Pancreas (tissue), 10 donors: ENCODE measurements at regions not wholly inside any gene's neighbourhood (a gene's known extent, or its start where the extent isn't known, plus 50 kb on each side); places are given as distances from the start of the nearest gene placed in this dataset.

ENCODE experiments used
- ATAC-seq, 4 donors: fragments of 200-7000 bp; cut with Tn5 transposase; one replicate each; pipeline versions ENCODE4 v1.8.0 to v1.9.1; 2020; ENCODE audit warnings: mild to moderate bottlenecking in 4 of 4, moderate library complexity in 4 of 4
- DNase-seq, 6 donors: peaks; one replicate each; pipeline ENCODE4 v3.0.0-alpha.2; 2020
- FAIRE-seq: peaks from 2 replicates; lab custom pipeline; 2012; peaks lifted over from hg19 to GRCh38; lab: Jason Lieb, UNC
- H3K27ac ChIP-seq, 4 donors: fragments of 200-600 bp; sonication (generic); 1 replicate in 3 of 4; 2 replicates in 1 of 4; pipeline versions ENCODE4 v1.5.0 to v1.8.0; 2020
- H3K27me3 ChIP-seq, 4 donors: fragments of 200-600 bp; one replicate each; pipeline ENCODE4 v1.8.0; 2021
- H3K36me3 ChIP-seq, 3 donors: fragments of 200-600 bp; sonication (generic) in 1 of 3; one replicate each; pipeline versions ENCODE4 v1.5.0 to v1.8.0; 2020 to 2021
- H3K4me1 ChIP-seq, 3 donors: fragments of 200-600 bp; one replicate each; pipeline ENCODE4 v1.8.0; 2021
- H3K4me3 ChIP-seq, 4 donors: fragments of 200-600 bp; sonication (generic) in 2 of 4; one replicate each; pipeline versions ENCODE4 v1.5.0 to v1.8.0; 2020 to 2021
- H3K9me3 ChIP-seq, 4 donors: fragments of 200-600 bp; one replicate each; pipeline ENCODE4 v1.8.0; 2021
- CTCF ChIP-seq, 4 donors: fragments of 200-600 bp; sonication (generic) in 3 of 4; IDR thresholded peaks; one replicate each; pipeline versions ENCODE4 v1.5.0 to v1.8.0; 2021; ENCODE audit warnings: antibody characterized with exemption in 4 of 4
- WGBS, 2 donors: extraction: QIAGEN DNeasy Blood & Tissue Kit; methylation state at CpG; one replicate each; pipeline ENCODE4 v1.1.7; 2013; 5-methylcytosine and 5-hydroxymethylcytosine counted together
- intact Hi-C, 3 donors: fragments of 100-400 bp; cut with DNase I; formaldehyde crosslinking; loops; one replicate each; pipeline versions ENCODE4 v1.11.1 to v1.14.2; 2022
- donor health status: healthy with polysubstance abuse.
- donor health status: DM: no; HTN: no; CAD: no; lungs with moderate emphysema.
- donor health status: DM: no; HTN: no; CAD: no.
- donor health status: control.
- donor health status: control.
- donor health status: Bipolar disorder and iron deficiency.
- donor health status: DM: yes; HTN: yes; CAD: no.
- donor health status: DM: no; HTN: no; CAD: no.
- donor health status: DM: no; HTN: no; CAD: no.
- donor health status: DM: yes; HTN: yes; CAD: no.

- 42 to 55% methylated on average over 4 of the region's 4 CpGs for WGBS, 2 donors
- H3K4me3 ChIP-seq = no peak overlapping the region
- no peaks in the 10 kb centered on the region for H3K36me3 ChIP-seq
- no peak for ATAC-seq
- TF ChIP-seq CTCF (IDR thresholded peaks at IDR 0.05) = no peak
- no peak for DNase-seq
- intact Hi-C loops = no loop called here
- H3K27me3 ChIP-seq = no peaks in the 10 kb centered on the region
- no peak for FAIRE-seq
- no peak overlapping the region for H3K27ac ChIP-seq
- no peaks in the 10 kb centered on the region for H3K4me1 ChIP-seq
- H3K9me3 ChIP-seq = no peaks in the 10 kb centered on the region
Measured at GRCh38 chr12:125360540-125360939, 295.3 kb downstream of the AACS start.

GRCh38 chr12:125371033-125371432, 305.8 kb downstream of the AACS start:
- H3K4me3 ChIP-seq = no peak overlapping the region
- no peaks in the 10 kb centered on the region for H3K36me3 ChIP-seq
- no peak for FAIRE-seq
- intact Hi-C loops = no loop called here
- no peaks in the 10 kb centered on the region for H3K27me3 ChIP-seq
- ATAC-seq = no peak
- DNase-seq = no peak
- no peak for TF ChIP-seq CTCF (IDR thresholded peaks at IDR 0.05)
- H3K27ac ChIP-seq = no peak overlapping the region
- H3K9me3 ChIP-seq = no peaks in the 10 kb centered on the region
- WGBS, 2 donors = 48 to 63% methylated on average over 4 of the region's 4 CpGs
- H3K4me1 ChIP-seq = no peaks in the 10 kb centered on the region

GRCh38 chr12:125372085-125372484, 306.9 kb downstream of the AACS start:
- Histone ChIP-seq H3K9me3 (no peaks in the 10 kb centered on the region), H3K4me3 (no peak overlapping the region), H3K27ac (no peak overlapping the region), H3K27me3 (no peaks in the 10 kb centered on the region), H3K36me3 (no peaks in the 10 kb centered on the region), H3K4me1 (no peaks in the 10 kb centered on the region)
- TF ChIP-seq CTCF (IDR thresholded peaks at IDR 0.05) = no peak
- 77 to 78% methylated on average over 4 of the region's 4 CpGs for WGBS, 2 donors
- FAIRE-seq (no peak), DNase-seq (no peak), ATAC-seq (no peak)
- intact Hi-C loops = no loop called here

- no peaks in the 10 kb centered on the region for H3K4me1 ChIP-seq
- intact Hi-C loops = no loop called here
- no peak overlapping the region for H3K4me3 ChIP-seq
- H3K9me3 ChIP-seq = no peaks in the 10 kb centered on the region
- no peaks in the 10 kb centered on the region for H3K27me3 ChIP-seq
- H3K36me3 ChIP-seq = no peaks in the 10 kb centered on the region
- H3K27ac ChIP-seq = no peak overlapping the region
- DNase-seq (no peak), FAIRE-seq (no peak), ATAC-seq (no peak)
- WGBS, 2 donors = 53 to 61% methylated on average over 6 of the region's 6 CpGs
- no peak for TF ChIP-seq CTCF (IDR thresholded peaks at IDR 0.05)
Measured at GRCh38 chr12:125373375-125373774, 308.1 kb downstream of the AACS start.

GRCh38 chr12:125376422-125376821, 311.2 kb downstream of the AACS start:
- H3K27ac ChIP-seq = no peak overlapping the region
- H3K4me3 ChIP-seq = no peak overlapping the region
- intact Hi-C loops = no loop called here
- 38 to 56% methylated on average over 6 of the region's 6 CpGs for WGBS, 2 donors
- no peak for FAIRE-seq
- no peaks in the 10 kb centered on the region for H3K27me3 ChIP-seq
- H3K9me3 ChIP-seq = no peaks in the 10 kb centered on the region
- no peak for DNase-seq
- no peaks in the 10 kb centered on the region for H3K4me1 ChIP-seq
- no peaks in the 10 kb centered on the region for H3K36me3 ChIP-seq
- TF ChIP-seq CTCF (IDR thresholded peaks at IDR 0.05) = no peak
- ATAC-seq = no peak
